Mammary epithelial cell (primary cell): ENCODE measurements at regions not wholly inside any gene's neighbourhood (a gene's known extent, or its start where the extent isn't known, plus 50 kb on each side); places are given as distances from the start of the nearest gene placed in this dataset.

Experiments used
- CTCF ChIP-seq, 2 donors: IDR thresholded peaks in 1 of 2; conservative IDR thresholded peaks in 1 of 2; 2 replicates each; pipeline ENCODE4 v1.5.1; 2011 to 2012; ENCODE audit warnings: inconsistent platforms in 2 of 2, low read length in 2 of 2, mild to moderate bottlenecking in 2 of 2, control low read depth in 1 of 2, low read depth in 1 of 2; ENCODE audit not compliant: insufficient read depth in 1 of 2; ENCODE audit errors: extremely low read depth in 1 of 2
- EZH2 ChIP-seq: IDR thresholded peaks from 2 replicates; pipeline ENCODE4 v1.6.1; 2012; ENCODE audit warnings: low read length, inconsistent platforms, borderline replicate concordance

GRCh38 chr5:39639618-39640089, 214.9 kb upstream of the DAB2 start:
- TF ChIP-seq CTCF (conservative IDR thresholded peaks at IDR 0.05 in 1 of 2, IDR thresholded peaks at IDR 0.05 in 1 of 2; ENCODE audit: extremely low read depth in 1 of 2, insufficient read depth in 1 of 2, low read depth in 1 of 2, low read length in 2 of 2) (no peak), EZH2 (no peak)
